GM19324 (cell line): ENCODE measurements at regions not wholly inside any gene's neighbourhood (a gene's known extent, or its start where the extent isn't known, plus 50 kb on each side); places are given as distances from the start of the nearest gene placed in this dataset.
A peak's percentile ranks its signal among the peaks of the same experiment; 100 is the strongest.
"Not testable (repeated sequence)": the region's sequence is repeated elsewhere in the genome, so short reads cannot be mapped to it uniquely, and the experiment has no call there.

ENCODE experiments used
- ATAC-seq: cut with Tn5 transposase; IDR thresholded peaks from one replicate; pipeline ENCODE4 v1.9.1; 2021; ENCODE audit warnings: mild to moderate bottlenecking, moderate library complexity; ENCODE audit not compliant: unreplicated experiment, low FRiP score

GRCh38 chr6:51456282-51456681, 631.1 kb downstream of the PKHD1 start:
- ATAC-seq: no peak

- peak; percentile 89 for ATAC-seq
Observed at GRCh38 chr6:51459958-51460357, 627.5 kb downstream of the PKHD1 start.

- ATAC-seq: no peak
Observed at GRCh38 chr6:51462896-51463295, 624.5 kb downstream of the PKHD1 start.

GRCh38 chr6:51463321-51463720, 624.1 kb downstream of the PKHD1 start:
- ATAC-seq: no peak

- no peak for ATAC-seq
Observed at GRCh38 chr6:51464956-51465355, 622.5 kb downstream of the PKHD1 start.

- no peak for ATAC-seq
Observed at GRCh38 chr6:51466427-51466826, 621.0 kb downstream of the PKHD1 start.

- no peak for ATAC-seq
Observed at GRCh38 chr6:51467231-51467952, 620.0 kb downstream of the PKHD1 start.

GRCh38 chr6:51468704-51469103, 618.7 kb downstream of the PKHD1 start:
- ATAC-seq: no peak

GRCh38 chr6:51472745-51473487, 614.5 kb downstream of the PKHD1 start:
- ATAC-seq: no peak

GRCh38 chr6:51474022-51474975, 613.1 kb downstream of the PKHD1 start:
- ATAC-seq: no peak

GRCh38 chr6:51477711-51478311, 609.6 kb downstream of the PKHD1 start:
- ATAC-seq: no peak

GRCh38 chr6:51479296-51479695, 608.1 kb downstream of the PKHD1 start:
- no peak for ATAC-seq

- no peak for ATAC-seq
Observed at GRCh38 chr6:51480040-51480439, 607.4 kb downstream of the PKHD1 start.

GRCh38 chr6:51485869-51486268, 601.5 kb downstream of the PKHD1 start:
- not testable (repeated sequence) for ATAC-seq

- ATAC-seq: no peak
Observed at GRCh38 chr6:51487937-51488336, 599.5 kb downstream of the PKHD1 start.

GRCh38 chr6:51489133-51489532, 598.3 kb downstream of the PKHD1 start:
- ATAC-seq: no peak

- no peak for ATAC-seq
Observed at GRCh38 chr6:51490101-51490500, 597.3 kb downstream of the PKHD1 start.

GRCh38 chr6:51494342-51494741, 593.1 kb downstream of the PKHD1 start:
- no peak for ATAC-seq

GRCh38 chr6:51495096-51495495, 592.3 kb downstream of the PKHD1 start:
- no peak for ATAC-seq

GRCh38 chr6:51495610-51496396, 591.6 kb downstream of the PKHD1 start:
- ATAC-seq: no peak
